IMR-90 (cell line): ENCODE measurements at regions not wholly inside any gene's neighbourhood (a gene's known extent, or its start where the extent isn't known, plus 50 kb on each side); places are given as distances from the start of the nearest gene placed in this dataset.

Experiments
- ATAC-seq: fragments of 200-7000 bp; cut with Tn5 transposase; 2 replicates; pipeline ENCODE4 v1.9.1; 2020; ENCODE audit warnings: low read depth, mild to moderate bottlenecking, moderate library complexity
- BruUV-seq: library from RNA; stranded (reverse); fragments of 400-500 nt; replicated peaks from 2 replicates; lab custom pipeline; 2021; lab: Mats Ljungman, UMichigan
- CTCF ChIA-PET: fragments of 300-600 bp; formaldehyde crosslinking; extraction: SDS; loops from one replicate; lab custom pipeline; 2021; ENCODE audit warnings: antibody characterized with exemption; lab: Yijun Ruan, JAX
- POLR2A ChIA-PET: fragments of 300-600 bp; sonication (Branson Sonifier 250); formaldehyde crosslinking; loops from one replicate; lab custom pipeline; 2022; ENCODE audit warnings: antibody characterized with exemption; ENCODE audit not compliant: unreplicated experiment; lab: Charles Lee
- DNase-seq: peaks from one replicate; pipeline ENCODE4 v3.0.0; 2013
- H2AFZ ChIP-seq: replicated peaks from 2 replicates; pipeline ENCODE3; 2013; ENCODE audit warnings: low read length, mild to moderate bottlenecking; ENCODE audit not compliant: poor library complexity
- H2AK5ac ChIP-seq: 2 replicates; pipeline ENCODE4 v1.6.1; 2013; ENCODE audit warnings: low read depth, low read length, inconsistent platforms
- H2AK9ac ChIP-seq: replicated peaks from 2 replicates; pipeline ENCODE3; 2013; ENCODE audit warnings: mild to moderate bottlenecking, low read depth, low read length, moderate library complexity; ENCODE audit not compliant: poor library complexity
- H2BK120ac ChIP-seq: 2 replicates; pipeline ENCODE4 v1.6.1; 2013; ENCODE audit warnings: low read depth, low read length, inconsistent platforms
- H2BK15ac ChIP-seq: 3 replicates; pipeline ENCODE4 v1.6.1; 2013; ENCODE audit warnings: low read depth, low read length, inconsistent platforms
- H2BK20ac ChIP-seq: 2 replicates; pipeline ENCODE4 v1.6.1; 2013; ENCODE audit warnings: low read depth, mild to moderate bottlenecking, inconsistent platforms, low read length, moderate library complexity
- H2BK5ac ChIP-seq: 2 replicates; pipeline ENCODE4 v1.6.1; 2013; ENCODE audit warnings: mild to moderate bottlenecking, low read depth, low read length, inconsistent platforms; ENCODE audit not compliant: poor library complexity, severe bottlenecking
- H3K14ac ChIP-seq: replicated peaks from 2 replicates; pipeline ENCODE4 v1.6.1; 2013; ENCODE audit warnings: low read depth, low read length, inconsistent platforms
- H3K18ac ChIP-seq: 2 replicates; pipeline ENCODE4 v1.6.1; 2013; ENCODE audit warnings: low read depth, low read length, control low read depth
- H3K23ac ChIP-seq: 2 replicates; pipeline ENCODE4 v1.6.1; 2013; ENCODE audit warnings: low read depth, low read length, inconsistent platforms
- H3K27ac ChIP-seq: 2 replicates; pipeline ENCODE4 v1.5.1; 2013; ENCODE audit warnings: mild to moderate bottlenecking, control low read depth, low read length; ENCODE audit not compliant: insufficient read depth
- H3K27me3 ChIP-seq: 2 replicates; pipeline ENCODE4 v1.6.1; 2013; ENCODE audit warnings: low read length; ENCODE audit not compliant: control insufficient read depth, insufficient read depth
- H3K36me3 ChIP-seq: 2 replicates; pipeline ENCODE4 v1.6.1; 2013; ENCODE audit warnings: low read length, mixed read lengths; ENCODE audit not compliant: control insufficient read depth, insufficient read depth
- H3K4ac ChIP-seq: 2 replicates; pipeline ENCODE4 v1.6.1; 2013; ENCODE audit warnings: low read depth, low read length, inconsistent platforms
- H3K4me1 ChIP-seq: 2 replicates; pipeline ENCODE4 v1.6.1; 2013; ENCODE audit warnings: low read length, mixed read lengths; ENCODE audit not compliant: control insufficient read depth, insufficient read depth
- H3K4me2 ChIP-seq: 2 replicates; pipeline ENCODE4 v1.6.1; 2013; ENCODE audit warnings: low read depth, mild to moderate bottlenecking, control low read depth, low read length, moderate library complexity
- H3K4me3 ChIP-seq: 2 replicates; pipeline ENCODE4 v1.5.1; 2013; ENCODE audit warnings: low read depth, mild to moderate bottlenecking, control low read depth, low read length, moderate library complexity; ENCODE audit not compliant: insufficient read depth
- H3K56ac ChIP-seq: 2 replicates; pipeline ENCODE4 v1.6.1; 2013; ENCODE audit warnings: low read length, inconsistent platforms; ENCODE audit not compliant: insufficient read depth; ENCODE audit errors: extremely low read depth
- H3K79me1 ChIP-seq, 2 experiments: 2 replicates each; pipeline ENCODE4 v1.6.1; 2013; ENCODE audit warnings: low read length in 2 of 2, inconsistent platforms in 1 of 2, low read depth in 1 of 2
- H3K9ac ChIP-seq: 2 replicates; pipeline ENCODE4 v1.6.1; 2013; ENCODE audit warnings: low read depth, low read length, control low read depth
- H3K9me1 ChIP-seq: 2 replicates; pipeline ENCODE4 v1.6.1; 2013; ENCODE audit warnings: low read length, inconsistent platforms; ENCODE audit not compliant: insufficient read depth
- H3K9me3 ChIP-seq: 2 replicates; pipeline ENCODE4 v1.6.1; 2013; ENCODE audit warnings: low read length; ENCODE audit not compliant: control insufficient read depth, insufficient read depth
- H4K20me1 ChIP-seq: 2 replicates; pipeline ENCODE4 v1.6.1; 2013; ENCODE audit warnings: low read length, inconsistent platforms; ENCODE audit not compliant: insufficient read depth
- H4K5ac ChIP-seq: 2 replicates; pipeline ENCODE4 v1.6.1; 2013; ENCODE audit warnings: mild to moderate bottlenecking, low read depth, low read length, control low read depth
- H4K8ac ChIP-seq, 2 experiments: 2 replicates each; pipeline ENCODE4 v1.6.1; 2013; ENCODE audit warnings: low read depth in 2 of 2, low read length in 2 of 2, control low read depth in 1 of 2, inconsistent platforms in 1 of 2
- H4K91ac ChIP-seq: 2 replicates; pipeline ENCODE4 v1.6.1; 2013; ENCODE audit warnings: low read depth, low read length, inconsistent platforms; ENCODE audit not compliant: insufficient read depth
- CEBPB ChIP-seq: IDR thresholded peaks from 2 replicates; pipeline ENCODE4 v1.6.1; 2012; ENCODE audit warnings: low read depth, low read length, improper control_type of control experiment
- CHD1 ChIP-seq: IDR thresholded peaks from 2 replicates; pipeline ENCODE4 v1.6.1; 2012; ENCODE audit warnings: low read depth, low read length, improper control_type of control experiment
- CTCF ChIP-seq: conservative IDR thresholded peaks from 2 replicates; pipeline ENCODE4 v1.5.1; 2012; ENCODE audit warnings: mild to moderate bottlenecking, low read depth, low read length, improper control_type of control experiment
- FOS ChIP-seq: fragments of 150-350 bp; IDR thresholded peaks from 2 replicates; pipeline ENCODE4 v1.6.1; 2016; ENCODE audit warnings: low read depth, low read length
- MAFK ChIP-seq: IDR thresholded peaks from 2 replicates; pipeline ENCODE4 v1.6.1; 2012; ENCODE audit warnings: low read depth, low read length, improper control_type of control experiment
- MXI1 ChIP-seq: IDR thresholded peaks from 2 replicates; pipeline ENCODE4 v1.6.1; 2012; ENCODE audit warnings: low read depth, mild to moderate bottlenecking, low read length, moderate library complexity, borderline replicate concordance
- NFE2L2 ChIP-seq: fragments of 150-350 bp; IDR thresholded peaks from 2 replicates; pipeline ENCODE4 v1.6.1; 2016; ENCODE audit warnings: low read depth, mild to moderate bottlenecking, low read length
- POLR2A ChIP-seq: IDR thresholded peaks from 2 replicates; pipeline ENCODE4 v1.6.1; 2012; ENCODE audit warnings: mild to moderate bottlenecking, low read depth, low read length
- RAD21 ChIP-seq: IDR thresholded peaks from 2 replicates; pipeline ENCODE4 v1.6.1; 2012; ENCODE audit warnings: low read length, improper control_type of control experiment
- RFX5 ChIP-seq: IDR thresholded peaks from 2 replicates; pipeline ENCODE4 v1.8.0; 2012; ENCODE audit warnings: low read depth, mild to moderate bottlenecking, low read length, moderate library complexity
- WGBS, 2 experiments: methylation state at CpG; one replicate each; pipeline versions ENCODE4 v1.1.5 to v1.1.7; 2013; ENCODE audit warnings: missing lambda C conversion rate in 2 of 2; ENCODE audit not compliant: insufficient read length in 1 of 2; ENCODE audit errors: extremely low coverage in 2 of 2; 5-methylcytosine and 5-hydroxymethylcytosine counted together
- dilution Hi-C: fragments of 300-500 bp; cut with HindIII; formaldehyde crosslinking; loops from one replicate; pipeline ENCODE4 v1.14.3; 2018; ENCODE audit warnings: low sequenced_read_pairs; ENCODE audit not compliant: unreplicated experiment
- in situ Hi-C: fragments of 300-500 bp; cut with MboI; formaldehyde crosslinking; loops from 3 replicates; pipeline ENCODE4 v1.14.3; 2019; ENCODE audit warnings: low sequenced_read_pairs, inconsistent platforms, mixed read lengths
- intact Hi-C: fragments of 100-400 bp; cut with micrococcal nuclease; formaldehyde crosslinking; loops from 2 replicates; pipeline ENCODE4 v1.10.0; 2022
- TF ChIP-seq, protein P1 (sequence below): fragments of 150-350 bp; IDR thresholded peaks from 2 replicates; pipeline ENCODE4 v1.6.1; 2016; ENCODE audit warnings: low read depth, mild to moderate bottlenecking, low read length, moderate library complexity, borderline replicate concordance

GRCh38 chr2:129293326-129293725 lies 686.1 kb upstream of the RAB6C start:
- in situ Hi-C loops (no loop called here), intact Hi-C loops (no loop called here), dilution Hi-C loops (no loop called here)
- ATAC-seq (no peak), DNase-seq (no peak)
- H4K5ac ChIP-seq: no peak overlapping the region
- H2BK5ac ChIP-seq: no peak overlapping the region
- no peak overlapping the region for H3K27ac ChIP-seq
- H2BK15ac ChIP-seq: no peak overlapping the region
- POLR2A ChIA-PET: no interaction called here
- no peak overlapping the region for H3K4ac ChIP-seq
- H3K9me1 ChIP-seq: no peaks in the 10 kb centered on the region
- BruUV-seq: no TSS peak
- CTCF ChIA-PET: no interaction called here
- no peak overlapping the region for H2AFZ ChIP-seq
- no peak overlapping the region for H3K4me2 ChIP-seq
- no peaks in the 10 kb centered on the region for H3K27me3 ChIP-seq
- no peaks in the 10 kb centered on the region for H3K36me3 ChIP-seq
- H3K4me3 ChIP-seq: no peak overlapping the region
- no CpG with 5 or more reads among the region's 1 CpG for WGBS, 2 experiments
- H2AK9ac ChIP-seq: no peak overlapping the region
- H3K56ac ChIP-seq: no peak overlapping the region
- no peak overlapping the region for H4K91ac ChIP-seq
- no peak overlapping the region for H3K23ac ChIP-seq
- no peak overlapping the region for H3K14ac ChIP-seq
- H2AK5ac ChIP-seq: no peak overlapping the region
- no peak overlapping the region for H3K9ac ChIP-seq
- H3K79me1 ChIP-seq: no peaks in the 10 kb centered on the region
- H4K20me1 ChIP-seq: no peaks in the 10 kb centered on the region
- no peak overlapping the region for H2BK120ac ChIP-seq
- no peak overlapping the region for H3K18ac ChIP-seq
- TF ChIP-seq FOS (no peak), CEBPB (no peak), RAD21 (no peak), MAFK (no peak), MXI1 (no peak), NFE2L2 (no peak), CTCF (no peak), RFX5 (no peak), POLR2A (no peak), CHD1 (no peak)
- TF ChIP-seq, protein P1, sequence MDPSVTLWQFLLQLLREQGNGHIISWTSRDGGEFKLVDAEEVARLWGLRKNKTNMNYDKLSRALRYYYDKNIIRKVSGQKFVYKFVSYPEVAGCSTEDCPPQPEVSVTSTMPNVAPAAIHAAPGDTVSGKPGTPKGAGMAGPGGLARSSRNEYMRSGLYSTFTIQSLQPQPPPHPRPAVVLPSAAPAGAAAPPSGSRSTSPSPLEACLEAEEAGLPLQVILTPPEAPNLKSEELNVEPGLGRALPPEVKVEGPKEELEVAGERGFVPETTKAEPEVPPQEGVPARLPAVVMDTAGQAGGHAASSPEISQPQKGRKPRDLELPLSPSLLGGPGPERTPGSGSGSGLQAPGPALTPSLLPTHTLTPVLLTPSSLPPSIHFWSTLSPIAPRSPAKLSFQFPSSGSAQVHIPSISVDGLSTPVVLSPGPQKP: no peak
- H3K4me1 ChIP-seq: no peaks in the 10 kb centered on the region
- no peak overlapping the region for H4K8ac ChIP-seq
- peaks cover 14% of the 10 kb centered on the region for H3K9me3 ChIP-seq
- no peak overlapping the region for H2BK20ac ChIP-seq
